Lung (tissue), 11 donors: ENCODE measurements at regions not wholly inside any gene's neighbourhood (a gene's known extent, or its start where the extent isn't known, plus 50 kb on each side); places are given as distances from the start of the nearest gene placed in this dataset.

ENCODE experiments used
- ATAC-seq: fragments of 200-7000 bp; cut with Tn5 transposase; one replicate; pipeline ENCODE4 v1.9.1; 2020; ENCODE audit warnings: moderate number of reproducible peaks; ENCODE audit not compliant: insufficient read depth, low FRiP score
- DNase-seq, 3 donors: peaks; one replicate each; pipeline ENCODE4 v3.0.0-alpha.2; 2013 to 2017
- H3K27ac ChIP-seq, 2 donors: one replicate each; pipeline ENCODE4 v1.5.1; 2013; ENCODE audit warnings: mild to moderate bottlenecking in 2 of 2, moderate library complexity in 2 of 2, control low read depth in 1 of 2, inconsistent platforms in 1 of 2, low read depth in 1 of 2, low read length in 1 of 2
- H3K27me3 ChIP-seq, 3 donors: one replicate each; pipeline ENCODE4 v1.5.1; 2013; ENCODE audit warnings: low read length in 2 of 3; ENCODE audit not compliant: control insufficient read depth in 3 of 3, insufficient read depth in 3 of 3
- H3K36me3 ChIP-seq, 4 donors: one replicate each; pipeline ENCODE4 v1.5.1; 2013; ENCODE audit warnings: low read length in 4 of 4, mild to moderate bottlenecking in 1 of 4, moderate library complexity in 1 of 4; ENCODE audit not compliant: control insufficient read depth in 4 of 4, insufficient read depth in 4 of 4
- H3K4me1 ChIP-seq, 5 donors: one replicate each; pipeline ENCODE4 v1.5.1; 2013; ENCODE audit warnings: low read length in 5 of 5, mild to moderate bottlenecking in 2 of 5, moderate library complexity in 1 of 5; ENCODE audit not compliant: control insufficient read depth in 5 of 5, insufficient read depth in 5 of 5
- H3K4me3 ChIP-seq: one replicate; pipeline ENCODE4 v1.5.1; 2013; ENCODE audit warnings: mild to moderate bottlenecking, control low read depth, moderate library complexity
- H3K9ac ChIP-seq, 2 donors: one replicate each; pipeline ENCODE4 v1.5.1; 2013; ENCODE audit warnings: low read length in 2 of 2, control low read depth in 1 of 2; ENCODE audit not compliant: insufficient read depth in 1 of 2
- H3K9me3 ChIP-seq, 4 donors: one replicate each; pipeline ENCODE4 v1.5.1; 2013; ENCODE audit warnings: low read length in 3 of 4, mild to moderate bottlenecking in 1 of 4, moderate library complexity in 1 of 4; ENCODE audit not compliant: control insufficient read depth in 4 of 4, insufficient read depth in 3 of 4
- CTCF ChIP-seq: IDR thresholded peaks from 2 replicates; pipeline ENCODE4 v1.5.1; 2012; ENCODE audit warnings: mild to moderate bottlenecking; ENCODE audit errors: control extremely low read depth, extremely low read depth
- WGBS, 2 donors: extraction: QIAGEN DNeasy Blood & Tissue Kit; methylation state at CpG; one replicate each; pipeline ENCODE4 v1.1.7; 2013; 5-methylcytosine and 5-hydroxymethylcytosine counted together
- donor health status: control.
- donor health status: control.
- donor health status: Bipolar disorder and iron deficiency.
- donor health status: healthy.
- donor health status: DM: yes; HTN: yes; CAD: no.

- no peaks in the 10 kb centered on the region for H3K4me1 ChIP-seq
- H3K9me3 ChIP-seq: no peaks in the 10 kb centered on the region
- no peak overlapping the region for H3K9ac ChIP-seq
- WGBS, 2 donors: 27 to 55% methylated on average over 7 of the region's 7 CpGs
- TF ChIP-seq CTCF: no peak
- DNase-seq (no peak), ATAC-seq (no peak)
- H3K27ac ChIP-seq: no peak overlapping the region
- no peaks in the 10 kb centered on the region for H3K36me3 ChIP-seq
- H3K4me3 ChIP-seq: no peak overlapping the region
- no peaks in the 10 kb centered on the region for H3K27me3 ChIP-seq
These were observed 527.7 kb upstream of the POM121L12 start for GRCh38 chr7:52507546-52508255.

- 23 to 48% methylated on average over 2 of the region's 2 CpGs for WGBS, 2 donors
- no peak for TF ChIP-seq CTCF
- H3K4me1 ChIP-seq: no peaks in the 10 kb centered on the region
- no peaks in the 10 kb centered on the region for H3K9me3 ChIP-seq
- H3K9ac ChIP-seq: no peak overlapping the region
- ATAC-seq (no peak), DNase-seq (no peak)
- no peak overlapping the region for H3K4me3 ChIP-seq
- no peaks in the 10 kb centered on the region for H3K36me3 ChIP-seq
- H3K27ac ChIP-seq: no peak overlapping the region
- no peaks in the 10 kb centered on the region for H3K27me3 ChIP-seq
These were observed 529.1 kb upstream of the POM121L12 start for GRCh38 chr7:52506325-52506724.

- WGBS, 2 donors: 85 to 88% methylated on average over 2 of the region's 2 CpGs
- no peaks in the 10 kb centered on the region for H3K9me3 ChIP-seq
- H3K27ac ChIP-seq: no peak overlapping the region
- no peaks in the 10 kb centered on the region for H3K27me3 ChIP-seq
- H3K4me1 ChIP-seq: no peaks in the 10 kb centered on the region
- H3K4me3 ChIP-seq: no peak overlapping the region
- no peak overlapping the region for H3K9ac ChIP-seq
- no peak for ATAC-seq
- TF ChIP-seq CTCF: no peak
- H3K36me3 ChIP-seq: no peaks in the 10 kb centered on the region
- DNase-seq: no peak
These were observed 530.9 kb upstream of the POM121L12 start for GRCh38 chr7:52504561-52504960.

- no peaks in the 10 kb centered on the region for H3K4me1 ChIP-seq
- 73 to 79% methylated on average over 4 of the region's 4 CpGs for WGBS, 2 donors
- no peak overlapping the region for H3K4me3 ChIP-seq
- H3K27ac ChIP-seq: no peak overlapping the region
- H3K36me3 ChIP-seq: no peaks in the 10 kb centered on the region
- H3K9ac ChIP-seq: no peak overlapping the region
- ATAC-seq (no peak), DNase-seq (no peak)
- TF ChIP-seq CTCF: no peak
- no peaks in the 10 kb centered on the region for H3K27me3 ChIP-seq
- no peaks in the 10 kb centered on the region for H3K9me3 ChIP-seq
These were observed 533.2 kb upstream of the POM121L12 start for GRCh38 chr7:52502281-52502680.
